KBM-7 (cell line): ENCODE measurements at regions not wholly inside any gene's neighbourhood (a gene's known extent, or its start where the extent isn't known, plus 50 kb on each side); places are given as distances from the start of the nearest gene placed in this dataset.

Experiments
- DNase-seq: peaks from one replicate; pipeline ENCODE4 v3.0.0-alpha.2; 2015
- in situ Hi-C: fragments of 300-500 bp; cut with MboI; formaldehyde crosslinking; loops from 2 replicates; pipeline ENCODE4 v1.14.3; 2020; ENCODE audit warnings: low sequenced_read_pairs, low pct_unique_long_range_greater_than_20kb, mixed read lengths

GRCh38 chr13:72199640-72200039, 332.6 kb upstream of the DACH1 start:
- DNase-seq: no peak
- in situ Hi-C loops: no loop called here

GRCh38 chr13:72198967-72199560, 332.1 kb upstream of the DACH1 start:
- in situ Hi-C loops: no loop called here
- DNase-seq: no peak

GRCh38 chr13:72198042-72198441, 331.0 kb upstream of the DACH1 start:
- DNase-seq: no peak
- in situ Hi-C loops: no loop called here

GRCh38 chr13:72195044-72195704, 328.2 kb upstream of the DACH1 start:
- no peak for DNase-seq
- in situ Hi-C loops: no loop called here

- DNase-seq: no peak
- in situ Hi-C loops: no loop called here
Measured at GRCh38 chr13:72194523-72194922, 327.5 kb upstream of the DACH1 start.

GRCh38 chr13:72186730-72187422, 319.9 kb upstream of the DACH1 start:
- no peak for DNase-seq
- in situ Hi-C loops: no loop called here

DNA sequence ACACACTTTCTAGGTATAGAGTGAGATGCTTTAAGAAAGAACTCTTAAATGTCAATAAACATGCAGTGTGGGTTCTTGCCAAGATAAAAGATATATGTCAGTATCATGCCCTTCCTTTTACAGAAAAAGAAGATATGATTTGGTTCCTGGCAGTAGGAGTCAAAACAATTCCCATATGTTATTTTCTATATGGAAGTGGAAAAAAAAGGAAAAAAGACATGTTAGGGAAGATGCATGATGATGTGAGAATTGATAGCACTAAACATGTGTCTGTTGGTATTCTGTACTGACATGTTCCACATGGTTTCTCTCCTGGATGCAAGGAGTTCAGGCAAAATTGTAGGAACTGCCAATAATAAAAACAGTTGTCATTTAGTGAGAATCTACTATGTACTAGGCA, 318.8 kb upstream of the DACH1 start:
- in situ Hi-C loops: no loop called here
- DNase-seq: no peak

DNA sequence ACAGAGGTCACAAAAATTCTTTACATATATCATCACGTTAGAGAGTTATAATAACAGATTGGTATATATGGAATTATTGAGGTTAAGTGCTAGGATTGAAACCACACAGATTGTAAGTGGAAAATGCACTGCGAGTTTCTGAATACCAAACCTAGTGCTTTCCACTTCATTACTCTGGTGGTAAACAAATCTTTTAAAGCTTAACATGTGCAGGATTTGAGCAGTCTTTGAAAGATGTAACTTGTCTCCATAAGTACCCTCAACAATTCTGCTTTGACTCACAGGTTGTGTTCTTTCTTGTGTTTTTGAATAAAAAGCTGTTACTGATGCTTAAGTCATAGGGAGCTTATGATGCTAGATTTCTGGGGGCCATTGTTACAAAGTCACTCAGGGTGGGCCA, 314.7 kb upstream of the DACH1 start:
- in situ Hi-C loops: no loop called here
- no peak for DNase-seq

GRCh38 chr13:72180253-72180952, 313.4 kb upstream of the DACH1 start:
- DNase-seq: no peak

GRCh38 chr13:72174549-72174948, 307.5 kb upstream of the DACH1 start:
- in situ Hi-C loops: no loop called here
- no peak for DNase-seq

More at GRCh38 chr13:72180253-72180952, 313.4 kb upstream of the DACH1 start:
- in situ Hi-C loops: no loop called here

GRCh38 chr13:72170571-72170970, 303.6 kb upstream of the DACH1 start:
- no peak for DNase-seq
- in situ Hi-C loops: no loop called here

GRCh38 chr13:72168126-72168855, 301.3 kb upstream of the DACH1 start:
- in situ Hi-C loops: no loop called here
- no peak for DNase-seq

GRCh38 chr13:72166102-72166650, 299.2 kb upstream of the DACH1 start:
- DNase-seq: no peak
- in situ Hi-C loops: no loop called here

GRCh38 chr13:72165276-72165675, 298.3 kb upstream of the DACH1 start:
- in situ Hi-C loops: no loop called here
- no peak for DNase-seq

DNA sequence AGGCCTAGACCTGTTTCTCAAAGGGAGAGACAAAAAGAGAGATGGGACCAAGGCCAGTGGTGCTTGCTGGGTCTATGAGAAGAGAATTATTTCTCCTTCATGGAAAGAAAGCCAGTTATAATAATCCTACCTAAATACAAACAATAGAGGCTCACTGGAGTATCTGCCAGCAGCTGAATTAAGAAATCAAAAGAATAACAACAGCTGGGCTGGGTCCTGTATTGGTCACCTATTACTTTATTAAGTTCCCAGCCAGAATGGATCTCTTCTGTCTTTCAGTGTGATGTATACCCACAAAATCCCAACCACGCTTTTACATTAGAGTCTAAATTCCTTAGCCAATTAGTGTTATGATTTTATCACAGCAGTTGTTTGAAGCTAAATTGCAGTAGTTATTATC, 297.8 kb upstream of the DACH1 start:
- in situ Hi-C loops: no loop called here
- DNase-seq: no peak

DNA sequence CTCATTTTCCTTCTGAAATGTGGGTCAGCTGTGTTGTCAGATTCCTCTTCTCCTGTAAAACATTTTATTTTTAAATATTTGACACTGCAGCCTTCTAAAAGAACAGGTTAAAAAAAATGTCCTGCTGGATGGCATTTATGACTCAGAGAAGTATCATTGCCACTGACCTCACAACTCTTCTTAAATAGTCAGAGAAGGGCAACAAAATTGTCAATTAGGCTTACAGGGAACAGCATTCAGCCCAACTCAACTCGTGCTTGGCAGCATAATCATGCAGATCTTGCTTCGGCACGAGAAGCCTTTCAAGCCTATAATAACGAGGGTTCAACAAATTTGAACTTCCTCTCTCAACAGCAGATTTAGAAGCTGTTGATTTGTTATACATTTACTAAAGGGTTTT, 296.7 kb upstream of the DACH1 start:
- in situ Hi-C loops: no loop called here
- DNase-seq: no peak

DNA sequence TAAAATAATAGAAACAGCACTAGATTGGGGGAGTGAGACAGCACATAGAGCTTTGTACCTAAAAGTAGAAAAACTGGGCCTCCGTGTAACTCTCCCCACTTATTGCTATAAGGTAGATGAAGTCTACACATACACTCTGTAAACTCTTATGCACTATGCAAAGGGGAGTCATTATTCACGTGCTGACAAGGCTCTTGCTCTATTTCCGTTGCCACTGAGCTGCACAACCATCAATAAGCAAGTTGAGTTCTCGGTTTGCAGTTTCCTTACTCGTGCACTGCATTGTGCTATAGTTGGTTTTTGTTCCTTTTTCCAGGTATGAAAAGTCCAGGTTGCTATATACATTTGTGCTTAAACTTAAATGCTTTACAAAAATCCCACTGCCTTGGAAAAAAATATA, 294.0 kb upstream of the DACH1 start:
- DNase-seq: no peak
- in situ Hi-C loops: no loop called here

GRCh38 chr13:72156760-72157159, 289.8 kb upstream of the DACH1 start:
- DNase-seq: no peak
- in situ Hi-C loops: no loop called here

DNA sequence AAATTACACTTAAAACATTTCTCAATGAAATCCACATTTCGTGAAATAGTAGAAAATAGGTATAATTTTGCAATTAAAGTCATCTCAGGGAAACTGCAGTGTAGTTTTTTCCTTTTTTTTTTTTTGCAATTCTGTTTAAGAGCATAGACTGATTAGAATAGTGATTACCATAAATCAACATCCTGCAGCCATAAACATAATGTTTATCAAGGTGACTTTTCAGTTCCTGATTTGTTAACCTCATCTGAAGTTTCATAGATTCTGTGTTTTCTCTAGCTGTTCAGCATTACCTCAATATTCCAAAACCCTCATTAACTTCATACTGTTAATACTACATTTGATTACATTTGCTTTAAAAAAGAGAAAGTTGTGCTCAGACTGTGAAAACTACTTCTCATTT, 286.3 kb upstream of the DACH1 start:
- DNase-seq: no peak
- in situ Hi-C loops: no loop called here
